GM19467 (cell line): ENCODE measurements at regions not wholly inside any gene's neighbourhood (a gene's known extent, or its start where the extent isn't known, plus 50 kb on each side); places are given as distances from the start of the nearest gene placed in this dataset.

Experiments
- ATAC-seq: cut with Tn5 transposase; IDR thresholded peaks from one replicate; pipeline ENCODE4 v1.9.1; 2021; ENCODE audit warnings: mild to moderate bottlenecking, moderate library complexity; ENCODE audit not compliant: unreplicated experiment

GRCh38 chr2:4673025-4673489 lies 969.7 kb downstream of the DCDC2C start:
- no peak for ATAC-seq

DNA sequence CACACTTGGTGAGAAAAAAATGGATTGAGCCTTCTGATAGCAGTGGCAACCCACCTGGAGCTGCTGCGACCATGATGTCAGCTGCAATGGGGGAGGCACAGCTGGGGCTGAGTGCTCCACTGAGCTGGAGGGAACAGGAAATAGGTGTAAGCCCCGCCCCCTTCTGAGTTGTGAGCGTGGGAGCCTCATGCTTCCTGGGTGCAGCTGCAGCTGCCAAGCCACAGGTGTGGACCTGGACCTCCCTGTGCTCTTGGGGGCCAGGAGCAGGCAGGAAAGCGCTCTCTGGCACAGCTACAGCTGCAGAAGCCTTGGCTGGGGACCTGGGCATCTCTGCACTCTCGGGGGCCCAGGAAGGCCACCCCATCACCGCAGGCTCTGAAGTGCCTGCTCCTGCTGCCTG lies 970.6 kb downstream of the DCDC2C start:
- no peak for ATAC-seq

DNA sequence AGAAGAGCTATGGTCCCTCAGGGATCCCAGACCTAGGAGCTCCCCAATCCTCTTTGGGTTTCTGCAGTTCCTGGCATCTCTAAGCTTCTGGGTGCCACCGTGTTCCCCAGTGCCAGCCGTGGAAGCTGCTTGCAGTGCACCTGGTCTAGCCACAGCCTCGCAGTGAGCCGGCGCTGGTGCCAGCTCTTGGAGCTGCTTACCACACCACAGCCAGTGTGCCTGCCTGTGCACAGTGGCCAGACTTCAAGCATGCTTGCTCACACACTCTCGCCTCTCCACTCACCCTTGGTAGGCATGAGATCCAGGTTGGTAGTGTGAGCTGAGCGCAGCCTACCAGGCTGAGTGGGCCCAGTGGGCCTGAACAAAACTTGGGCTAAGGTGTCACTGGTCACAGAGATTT lies 971.9 kb downstream of the DCDC2C start:
- no peak for ATAC-seq

GRCh38 chr2:4678927-4679326 lies 975.6 kb downstream of the DCDC2C start:
- ATAC-seq, result no peak

DNA sequence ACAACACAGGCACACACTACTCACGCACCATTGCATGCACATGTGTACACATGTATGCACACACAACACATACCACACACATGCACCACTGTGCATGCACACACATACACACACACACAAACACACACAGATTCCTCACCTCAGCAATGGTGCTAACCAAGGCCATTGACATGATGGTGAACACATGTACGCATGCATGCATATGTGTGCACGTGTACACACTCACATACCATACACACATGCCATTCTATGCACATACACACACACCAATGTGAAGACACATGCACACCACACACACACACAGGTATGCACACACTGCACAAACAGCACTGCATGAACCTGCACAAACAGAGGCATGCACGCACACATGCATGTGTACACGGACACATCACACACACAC lies 976.0 kb downstream of the DCDC2C start:
- no peak for ATAC-seq

GRCh38 chr2:4684921-4685320 lies 981.5 kb downstream of the DCDC2C start:
- no peak for ATAC-seq

GRCh38 chr2:4690913-4691312 lies 987.5 kb downstream of the DCDC2C start:
- ATAC-seq, result no peak

DNA sequence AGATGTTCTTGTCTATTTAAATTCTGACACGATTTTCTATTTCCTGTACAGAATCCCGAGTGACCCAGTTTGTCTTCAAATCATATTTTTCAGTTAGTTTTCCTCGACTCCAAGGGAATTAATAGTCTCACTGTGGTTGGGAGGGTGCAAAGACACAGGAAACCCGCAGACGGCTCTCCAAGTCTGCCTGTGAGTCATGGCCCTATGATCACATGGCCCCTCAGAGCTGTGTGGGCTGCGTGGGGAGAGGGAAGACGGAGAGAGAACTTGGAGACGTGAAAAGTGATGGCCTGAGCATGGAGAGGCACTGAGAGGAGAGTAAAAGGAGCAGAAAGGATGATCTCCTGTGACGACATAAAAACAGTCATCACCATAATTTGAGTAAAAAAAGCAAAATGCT lies 989.9 kb downstream of the DCDC2C start:
- no peak for ATAC-seq

GRCh38 chr2:4695281-4695861 lies 992.0 kb downstream of the DCDC2C start:
- ATAC-seq, result no peak

DNA sequence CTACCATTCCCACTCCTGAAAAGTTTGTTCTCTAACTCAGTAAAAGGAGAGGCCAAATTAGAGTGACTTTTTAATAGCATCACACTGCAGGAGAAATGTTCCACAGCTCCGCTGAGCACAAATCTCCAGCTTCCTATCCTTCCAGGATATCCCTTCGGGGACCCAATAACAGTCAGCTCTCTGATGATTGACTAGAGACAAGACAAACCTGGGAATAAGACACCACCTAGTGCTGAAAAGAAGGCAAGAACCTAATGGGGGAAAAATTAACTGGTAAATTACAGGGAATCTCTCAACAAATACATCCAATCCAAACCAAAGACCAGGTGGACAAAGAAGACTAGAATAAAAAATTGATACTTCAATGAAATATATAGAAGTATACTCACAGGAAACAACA lies 977.1 kb upstream of the SOX11 start:
- ATAC-seq, result no peak

GRCh38 chr2:4718777-4719176 lies 973.4 kb upstream of the SOX11 start:
- ATAC-seq, result no peak

DNA sequence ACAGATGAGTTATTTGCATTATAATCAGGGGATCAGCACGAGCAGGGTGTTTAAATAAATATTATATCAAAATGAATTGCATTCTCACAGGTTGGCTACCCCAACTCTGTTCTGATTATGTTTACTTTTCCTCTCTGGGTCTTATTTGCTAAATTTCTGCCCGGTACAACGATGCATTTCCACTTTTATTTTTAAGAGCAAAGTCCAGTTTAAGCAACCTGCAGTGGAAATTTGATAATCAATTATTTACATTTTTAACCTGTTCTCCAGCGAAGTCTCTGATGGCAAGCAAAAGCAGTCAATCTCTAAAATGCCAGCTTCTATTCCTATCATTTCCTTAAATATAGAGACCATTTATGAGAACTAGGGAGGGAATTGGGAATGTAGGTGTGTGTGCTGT lies 966.6 kb upstream of the SOX11 start:
- ATAC-seq, result no peak

GRCh38 chr2:4732560-4732959 lies 959.6 kb upstream of the SOX11 start:
- no peak for ATAC-seq

DNA sequence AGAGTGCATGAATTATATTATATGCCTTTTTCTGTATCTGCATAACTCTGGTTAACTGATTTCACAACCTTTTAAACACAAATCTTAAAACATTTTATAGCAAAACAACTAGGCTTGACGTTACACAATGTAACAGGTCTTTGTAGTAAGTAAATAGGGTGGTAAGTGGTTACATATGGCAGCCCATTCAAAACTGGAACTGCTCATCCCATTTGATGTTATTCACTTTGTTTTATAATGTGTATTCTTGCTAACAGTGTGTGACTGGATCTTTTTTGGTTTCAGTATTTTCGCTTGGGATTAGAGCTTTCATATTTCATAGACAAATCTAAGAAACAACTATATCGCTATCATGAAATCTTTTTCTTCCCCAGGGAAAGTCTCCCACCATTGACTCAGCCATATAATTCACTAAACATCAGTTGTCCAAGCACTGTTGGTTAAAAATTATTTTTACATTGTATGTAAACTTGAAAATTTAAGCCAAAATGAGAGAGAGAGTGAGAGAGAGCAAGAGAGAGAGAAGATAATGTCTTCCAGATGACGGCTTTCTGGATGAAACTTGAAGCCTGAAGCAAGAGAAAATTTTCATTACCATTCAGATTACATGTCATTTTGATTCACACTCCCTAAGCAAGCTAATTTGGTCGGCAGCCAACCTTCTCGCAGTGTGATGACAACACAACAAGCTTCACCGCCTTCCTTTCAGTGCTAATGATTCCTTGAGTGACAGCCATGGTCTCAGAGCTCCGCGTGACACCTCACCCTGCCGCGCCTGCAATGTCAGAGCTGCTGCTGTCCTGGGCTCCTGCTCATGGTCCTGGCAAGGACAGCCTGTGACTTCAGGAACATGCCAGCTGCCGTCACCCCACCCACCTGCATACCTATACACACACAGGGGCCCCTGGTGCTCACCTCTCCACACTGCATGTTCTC lies 946.9 kb upstream of the SOX11 start:
- ATAC-seq, result no peak

DNA sequence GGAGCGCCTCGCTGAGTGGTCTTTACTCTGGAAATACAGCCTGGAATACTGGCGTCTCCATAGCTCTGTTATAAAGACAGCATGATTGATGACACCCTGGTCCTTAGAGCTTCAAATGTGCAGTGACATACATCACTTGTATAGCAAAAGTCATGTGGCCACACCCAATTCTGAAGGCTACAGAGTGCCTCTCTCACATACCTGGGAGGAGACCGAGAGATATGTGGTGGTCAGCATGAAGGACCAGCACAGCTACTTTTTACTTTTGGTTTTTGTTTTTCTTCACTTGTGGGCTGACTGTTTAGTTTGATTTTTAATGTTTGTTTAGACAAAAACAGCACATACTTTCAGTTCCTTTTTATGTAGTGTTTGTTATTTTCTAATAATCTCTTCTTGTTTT lies 938.5 kb upstream of the SOX11 start:
- ATAC-seq, result no peak

DNA sequence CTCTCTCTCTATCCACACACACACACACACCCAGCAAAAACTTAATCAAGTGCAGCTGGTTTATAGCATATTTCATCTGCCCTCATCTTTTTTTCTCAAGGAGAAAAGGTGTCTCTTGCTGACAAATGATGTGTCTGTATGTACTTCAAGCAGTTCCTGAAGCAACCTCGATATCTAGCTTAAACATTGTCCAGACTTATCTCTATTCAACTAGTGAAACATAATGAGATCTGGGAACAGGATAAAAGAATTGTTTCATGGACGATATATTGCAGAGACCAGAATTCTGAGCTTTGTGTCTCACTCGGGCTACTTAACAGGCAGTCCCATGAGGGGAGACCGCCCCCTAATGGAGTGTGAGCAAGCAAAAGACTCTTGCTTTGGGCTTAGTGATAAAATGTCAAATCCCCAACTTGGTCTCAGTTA lies 929.2 kb upstream of the SOX11 start:
- no peak for ATAC-seq

- ATAC-seq, result no peak
Measured at GRCh38 chr2:4765787-4766530, 926.2 kb upstream of the SOX11 start.

GRCh38 chr2:4775668-4776067 lies 916.5 kb upstream of the SOX11 start:
- ATAC-seq, result no peak

DNA sequence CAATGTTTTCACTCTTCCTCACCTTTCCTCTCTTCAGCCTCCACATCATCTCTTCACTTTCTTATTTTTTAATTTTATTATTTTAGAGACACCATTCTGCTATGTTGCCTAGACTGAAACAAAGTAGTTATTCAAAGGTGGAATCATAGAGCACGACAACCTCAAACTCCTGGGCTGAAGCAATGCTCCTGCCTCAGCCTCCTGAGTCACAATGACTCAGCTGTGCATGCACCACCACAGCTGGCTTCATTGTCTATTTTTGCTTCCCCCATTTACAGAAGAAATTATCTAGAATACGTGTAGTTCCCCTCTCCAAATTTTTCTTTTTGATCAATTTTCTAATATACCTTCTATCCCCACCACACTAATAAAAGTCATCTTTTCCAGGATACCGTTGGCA lies 911.5 kb upstream of the SOX11 start:
- no peak for ATAC-seq

DNA sequence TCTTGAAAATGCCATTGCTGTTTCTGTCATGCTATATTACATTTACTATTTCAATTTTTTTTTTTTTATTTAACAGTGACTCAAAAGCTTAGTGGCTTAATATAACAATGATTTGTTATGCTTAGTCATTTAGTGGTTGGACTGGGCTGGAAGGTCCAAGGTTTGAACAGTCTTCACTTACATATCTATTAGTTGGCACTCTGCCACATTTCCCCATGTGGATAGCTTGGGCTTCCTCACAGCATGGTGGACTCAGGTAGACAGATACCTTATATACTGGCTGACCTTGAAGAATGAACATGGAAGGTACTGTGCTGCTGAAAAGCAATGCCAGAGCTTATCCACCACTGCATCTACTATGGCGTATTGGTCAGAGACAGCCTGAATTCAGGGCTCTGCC lies 909.5 kb upstream of the SOX11 start:
- no peak for ATAC-seq

GRCh38 chr2:4791488-4791887 lies 900.7 kb upstream of the SOX11 start:
- ATAC-seq, result no peak

- ATAC-seq, result no peak
Measured at GRCh38 chr2:4792126-4792525, 900.1 kb upstream of the SOX11 start.
